ENCODE measurements at regions not wholly inside any gene's neighbourhood (a gene's known extent, or its start where the extent isn't known, plus 50 kb on each side); places are given as distances from the start of the nearest gene placed in this dataset.

DNA sequence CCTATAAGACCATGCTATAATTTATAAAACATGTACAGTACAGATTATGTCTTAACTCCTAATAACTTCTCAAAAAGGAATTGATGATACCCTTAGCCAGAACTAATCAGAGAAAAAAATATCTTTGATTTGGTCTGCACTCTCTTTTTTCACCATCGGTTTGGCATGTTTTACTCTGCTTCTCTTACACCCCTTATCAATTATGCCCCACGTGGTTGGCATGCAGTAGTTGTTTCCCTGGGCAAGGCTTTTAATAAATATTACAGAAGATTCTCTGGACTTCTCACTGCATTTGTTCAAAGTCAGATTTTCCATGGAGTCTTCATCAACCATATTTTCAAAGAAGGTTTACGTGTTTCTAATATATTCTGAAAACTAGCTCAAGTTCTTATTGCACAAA, 167.4 kb upstream of the LRIG3 start:
- TF ChIP-seq, protein P1, sequence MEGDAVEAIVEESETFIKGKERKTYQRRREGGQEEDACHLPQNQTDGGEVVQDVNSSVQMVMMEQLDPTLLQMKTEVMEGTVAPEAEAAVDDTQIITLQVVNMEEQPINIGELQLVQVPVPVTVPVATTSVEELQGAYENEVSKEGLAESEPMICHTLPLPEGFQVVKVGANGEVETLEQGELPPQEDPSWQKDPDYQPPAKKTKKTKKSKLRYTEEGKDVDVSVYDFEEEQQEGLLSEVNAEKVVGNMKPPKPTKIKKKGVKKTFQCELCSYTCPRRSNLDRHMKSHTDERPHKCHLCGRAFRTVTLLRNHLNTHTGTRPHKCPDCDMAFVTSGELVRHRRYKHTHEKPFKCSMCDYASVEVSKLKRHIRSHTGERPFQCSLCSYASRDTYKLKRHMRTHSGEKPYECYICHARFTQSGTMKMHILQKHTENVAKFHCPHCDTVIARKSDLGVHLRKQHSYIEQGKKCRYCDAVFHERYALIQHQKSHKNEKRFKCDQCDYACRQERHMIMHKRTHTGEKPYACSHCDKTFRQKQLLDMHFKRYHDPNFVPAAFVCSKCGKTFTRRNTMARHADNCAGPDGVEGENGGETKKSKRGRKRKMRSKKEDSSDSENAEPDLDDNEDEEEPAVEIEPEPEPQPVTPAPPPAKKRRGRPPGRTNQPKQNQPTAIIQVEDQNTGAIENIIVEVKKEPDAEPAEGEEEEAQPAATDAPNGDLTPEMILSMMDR (IDR thresholded peaks at IDR 0.05) = no peak
- no peak for TF ChIP-seq SMC3 (IDR thresholded peaks at IDR 0.05)
- TF ChIP-seq JUN (IDR thresholded peaks at IDR 0.05) = no peak
- TF ChIP-seq HEYL (CRISPR knock-in tag; IDR thresholded peaks at IDR 0.05) = no peak
- TF ChIP-seq EP300 (IDR thresholded peaks at IDR 0.05) = no peak
- TF ChIP-seq CEBPB (IDR thresholded peaks at IDR 0.05) = no peak
- TF ChIP-seq REST (IDR thresholded peaks at IDR 0.05) = no peak
- TF ChIP-seq HDAC2 (IDR thresholded peaks at IDR 0.05) = no peak

Measured in A549 (cell line).